Astrocyte (in vitro differentiated cells and primary cell): ENCODE measurements at regions not wholly inside any gene's neighbourhood (a gene's known extent, or its start where the extent isn't known, plus 50 kb on each side); places are given as distances from the start of the nearest gene placed in this dataset.

Source experiments
- DNase-seq: peaks from one replicate; pipeline ENCODE4 v3.0.0-alpha.2; 2010; ENCODE audit warnings: low read depth
- FAIRE-seq: peaks from 2 replicates; lab custom pipeline; 2011; peaks lifted over from hg19 to GRCh38; lab: Jason Lieb, UNC
- H2AFZ ChIP-seq: 2 replicates; pipeline ENCODE4 v1.6.0; 2012; ENCODE audit warnings: low read depth, low read length, inconsistent platforms
- H3K27ac ChIP-seq: 2 replicates; pipeline ENCODE4 v1.5.1; 2011; ENCODE audit warnings: low read depth, low read length, inconsistent platforms
- H3K27me3 ChIP-seq: 2 replicates; pipeline ENCODE4 v1.6.0; 2011; ENCODE audit warnings: low read length, inconsistent platforms; ENCODE audit not compliant: insufficient read depth
- H3K36me3 ChIP-seq: 2 replicates; pipeline ENCODE4 v1.5.1; 2011; ENCODE audit warnings: low read length, inconsistent platforms; ENCODE audit not compliant: insufficient read depth
- H3K4me1 ChIP-seq: 2 replicates; pipeline ENCODE4 v1.5.1; 2011; ENCODE audit warnings: low read length, inconsistent platforms; ENCODE audit not compliant: insufficient read depth
- H3K4me2 ChIP-seq: 2 replicates; pipeline ENCODE4 v1.6.0; 2012; ENCODE audit warnings: low read length, inconsistent platforms
- H3K4me3 ChIP-seq: 2 replicates; pipeline ENCODE4 v1.5.1; 2011; ENCODE audit warnings: low read depth, mild to moderate bottlenecking, low read length, inconsistent platforms; ENCODE audit not compliant: insufficient read depth
- H3K79me2 ChIP-seq: 2 replicates; pipeline ENCODE4 v1.6.0; 2012; ENCODE audit warnings: mild to moderate bottlenecking, low read length, inconsistent platforms; ENCODE audit not compliant: insufficient read depth
- H3K9ac ChIP-seq: 2 replicates; pipeline ENCODE4 v1.6.0; 2012; ENCODE audit warnings: mild to moderate bottlenecking, low read length, inconsistent platforms
- H3K9me3 ChIP-seq: 2 replicates; pipeline ENCODE4 v1.5.1; 2012; ENCODE audit warnings: low read depth, mild to moderate bottlenecking, low read length, inconsistent platforms; ENCODE audit not compliant: insufficient read depth
- H4K20me1 ChIP-seq: 2 replicates; pipeline ENCODE4 v1.6.0; 2012; ENCODE audit warnings: low read length, inconsistent platforms; ENCODE audit not compliant: insufficient read depth
- H3K27ac Mint-ChIP-seq: one replicate; pipeline ENCODE4 v1.8.0; 2021; ENCODE audit warnings: mild to moderate bottlenecking, mixed read lengths; ENCODE audit not compliant: unreplicated experiment
- H3K27me3 Mint-ChIP-seq: one replicate; pipeline ENCODE4 v1.8.0; 2021; ENCODE audit warnings: low read depth, mixed read lengths; ENCODE audit not compliant: unreplicated experiment
- H3K36me3 Mint-ChIP-seq: one replicate; pipeline ENCODE4 v1.8.0; 2021; ENCODE audit warnings: low read depth, mixed read lengths; ENCODE audit not compliant: unreplicated experiment
- H3K4me1 Mint-ChIP-seq: one replicate; pipeline ENCODE4 v1.8.0; 2021; ENCODE audit warnings: low read depth, mixed read lengths; ENCODE audit not compliant: unreplicated experiment
- H3K4me3 Mint-ChIP-seq: one replicate; pipeline ENCODE4 v1.8.0; 2021; ENCODE audit warnings: mild to moderate bottlenecking, moderate library complexity, mixed read lengths; ENCODE audit not compliant: unreplicated experiment
- H3K9me3 Mint-ChIP-seq: one replicate; pipeline ENCODE4 v1.8.0; 2021; ENCODE audit warnings: mild to moderate bottlenecking, mixed read lengths; ENCODE audit not compliant: unreplicated experiment
- EZH2 ChIP-seq: IDR thresholded peaks from 2 replicates; pipeline ENCODE4 v1.6.1; 2012; ENCODE audit warnings: mild to moderate bottlenecking, low read length, inconsistent platforms; ENCODE audit not compliant: insufficient read depth
- TF ChIP-seq, protein P1 (sequence below): IDR thresholded peaks from 2 replicates; pipeline ENCODE4 v1.5.1; 2011; ENCODE audit warnings: low read depth, mild to moderate bottlenecking, inconsistent platforms, low read length, moderate library complexity; ENCODE audit not compliant: insufficient read depth

DNA sequence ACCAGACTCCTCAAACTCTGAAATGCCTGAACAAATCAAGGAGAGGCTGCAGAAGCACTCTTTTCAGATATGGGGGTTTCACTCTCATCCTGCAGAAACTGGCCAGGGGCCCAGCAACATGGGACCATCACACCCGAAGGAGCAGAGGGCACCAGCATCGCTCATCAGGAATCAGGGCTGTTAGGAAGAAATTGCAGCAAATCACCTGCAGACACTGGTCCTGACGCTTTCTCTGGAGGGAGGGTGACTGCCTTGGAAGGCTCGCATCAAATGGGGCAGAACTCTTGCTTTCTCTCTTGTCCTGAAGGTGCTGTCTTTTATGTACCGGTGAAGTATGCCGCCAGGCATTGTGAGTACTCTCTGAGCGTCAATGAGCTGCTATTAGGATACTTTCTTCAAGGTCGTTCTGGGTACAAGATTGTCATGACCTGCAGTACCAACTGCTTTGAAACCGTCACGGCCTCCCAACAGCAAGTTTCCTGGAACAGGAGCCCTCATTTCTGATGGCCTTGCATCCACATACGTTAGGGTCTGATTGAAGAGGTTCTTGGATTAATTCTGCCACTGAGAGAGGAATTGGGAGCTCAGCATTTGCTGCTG, 155.7 kb upstream of the SOX1 start:
- Histone ChIP-seq H3K9ac (no peak overlapping the region), H3K36me3 (no peaks in the 10 kb centered on the region), H3K27ac (no peak overlapping the region), H2AFZ (no peak overlapping the region), H3K4me1 (no peaks in the 10 kb centered on the region), H4K20me1 (no peaks in the 10 kb centered on the region), H3K9me3 (no peaks in the 10 kb centered on the region), H3K27me3 (no peaks in the 10 kb centered on the region), H3K79me2 (no peaks in the 10 kb centered on the region), H3K4me2 (no peak overlapping the region), H3K4me3 (no peak overlapping the region)
- peaks cover 8% of the 10 kb centered on the region for H3K9me3 Mint-ChIP-seq
- TF ChIP-seq, protein P1, sequence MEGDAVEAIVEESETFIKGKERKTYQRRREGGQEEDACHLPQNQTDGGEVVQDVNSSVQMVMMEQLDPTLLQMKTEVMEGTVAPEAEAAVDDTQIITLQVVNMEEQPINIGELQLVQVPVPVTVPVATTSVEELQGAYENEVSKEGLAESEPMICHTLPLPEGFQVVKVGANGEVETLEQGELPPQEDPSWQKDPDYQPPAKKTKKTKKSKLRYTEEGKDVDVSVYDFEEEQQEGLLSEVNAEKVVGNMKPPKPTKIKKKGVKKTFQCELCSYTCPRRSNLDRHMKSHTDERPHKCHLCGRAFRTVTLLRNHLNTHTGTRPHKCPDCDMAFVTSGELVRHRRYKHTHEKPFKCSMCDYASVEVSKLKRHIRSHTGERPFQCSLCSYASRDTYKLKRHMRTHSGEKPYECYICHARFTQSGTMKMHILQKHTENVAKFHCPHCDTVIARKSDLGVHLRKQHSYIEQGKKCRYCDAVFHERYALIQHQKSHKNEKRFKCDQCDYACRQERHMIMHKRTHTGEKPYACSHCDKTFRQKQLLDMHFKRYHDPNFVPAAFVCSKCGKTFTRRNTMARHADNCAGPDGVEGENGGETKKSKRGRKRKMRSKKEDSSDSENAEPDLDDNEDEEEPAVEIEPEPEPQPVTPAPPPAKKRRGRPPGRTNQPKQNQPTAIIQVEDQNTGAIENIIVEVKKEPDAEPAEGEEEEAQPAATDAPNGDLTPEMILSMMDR, result no peak
- TF ChIP-seq EZH2, result no peak
- no peak for DNase-seq
- peaks cover 5% of the 10 kb centered on the region for H3K4me1 Mint-ChIP-seq
- no peak overlapping the region for H3K27ac Mint-ChIP-seq
- H3K36me3 Mint-ChIP-seq, result peaks cover 2% of the 10 kb centered on the region
- no peak for FAIRE-seq
- H3K4me3 Mint-ChIP-seq, result no peak overlapping the region
- H3K27me3 Mint-ChIP-seq, result peaks cover 74% of the 10 kb centered on the region

DNA sequence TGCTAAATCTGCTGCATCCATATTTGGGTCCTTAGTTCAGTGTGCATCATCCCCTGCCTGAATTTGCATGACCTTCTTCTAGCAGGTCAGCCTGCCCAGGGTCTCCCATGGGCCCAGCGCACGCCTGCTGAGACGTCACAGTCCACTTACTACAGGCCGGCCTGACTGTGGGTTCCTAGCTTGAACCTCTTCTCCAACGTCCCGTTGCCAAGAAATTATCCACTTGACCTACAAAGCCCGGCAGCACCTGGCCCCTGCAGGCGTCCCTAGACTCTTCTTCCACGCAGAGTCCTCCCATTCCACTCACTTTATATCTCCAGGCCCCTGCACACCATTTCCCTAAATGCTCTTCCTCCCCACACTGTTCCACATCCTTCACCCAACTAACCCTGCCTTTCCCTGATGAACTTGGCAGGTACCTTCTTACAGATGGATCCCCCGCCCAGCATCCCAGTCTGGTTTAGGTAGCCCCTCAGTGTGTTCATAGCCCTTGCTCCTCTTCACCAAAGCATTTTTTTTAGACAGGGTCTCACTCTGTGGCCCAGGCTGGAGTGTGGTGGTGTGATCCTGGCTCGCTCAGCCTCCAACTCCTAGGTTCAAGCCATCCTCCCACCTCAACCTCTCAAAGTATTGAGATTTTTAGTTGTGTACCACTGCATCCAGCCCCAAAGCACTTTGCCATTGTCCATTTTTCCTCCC, 155.0 kb upstream of the SOX1 start:
- no peaks in the 10 kb centered on the region for H4K20me1 ChIP-seq
- Mint-ChIP-seq H3K36me3 (peaks cover 2% of the 10 kb centered on the region), H3K27ac (no peak overlapping the region), H3K27me3 (peaks cover 75% of the 10 kb centered on the region), H3K4me3 (no peak overlapping the region), H3K9me3 (peaks cover 7% of the 10 kb centered on the region), H3K4me1 (peaks cover 5% of the 10 kb centered on the region)
- H3K9me3 ChIP-seq, result no peaks in the 10 kb centered on the region
- no peak overlapping the region for H3K4me2 ChIP-seq
- no peaks in the 10 kb centered on the region for H3K27me3 ChIP-seq
- FAIRE-seq (no peak), DNase-seq (no peak)
- no peaks in the 10 kb centered on the region for H3K4me1 ChIP-seq
- H3K79me2 ChIP-seq, result no peaks in the 10 kb centered on the region
- H3K36me3 ChIP-seq, result no peaks in the 10 kb centered on the region
- H3K27ac ChIP-seq, result no peak overlapping the region
- H2AFZ ChIP-seq, result no peak overlapping the region
- H3K4me3 ChIP-seq, result no peak overlapping the region
- H3K9ac ChIP-seq, result no peak overlapping the region
- TF ChIP-seq EZH2, result no peak
- TF ChIP-seq, protein P1, result no peak

DNA sequence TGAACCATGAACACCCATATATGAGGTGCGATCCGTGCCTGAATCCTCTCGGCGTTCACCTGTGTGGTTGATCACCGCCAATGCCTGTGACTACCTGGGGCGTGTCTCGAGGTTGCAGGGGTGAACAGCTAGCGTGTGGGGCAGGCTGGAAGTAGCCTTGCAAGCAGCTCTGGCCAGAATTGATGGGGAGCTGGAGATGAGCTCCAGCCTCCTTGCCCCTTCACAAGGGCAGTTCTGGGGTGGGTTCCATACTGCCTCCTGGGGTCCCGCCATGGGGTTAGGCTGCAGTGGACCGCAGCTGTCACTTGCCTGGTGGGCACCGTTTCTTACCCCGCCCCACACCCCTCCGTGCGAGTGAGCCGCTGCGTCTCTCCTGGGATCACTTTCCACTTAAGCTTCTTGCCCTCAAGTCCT, 154.5 kb upstream of the SOX1 start:
- FAIRE-seq, result no peak
- H3K27ac ChIP-seq, result no peak overlapping the region
- H3K36me3 ChIP-seq, result no peaks in the 10 kb centered on the region
- no peaks in the 10 kb centered on the region for H3K4me1 ChIP-seq
- no peak overlapping the region for H3K4me3 Mint-ChIP-seq
- no peak overlapping the region for H3K4me2 ChIP-seq
- peaks cover 7% of the 10 kb centered on the region for H3K9me3 Mint-ChIP-seq
- no peak for DNase-seq
- no peaks in the 10 kb centered on the region for H3K79me2 ChIP-seq
- H3K9ac ChIP-seq, result no peak overlapping the region
- peaks cover 74% of the 10 kb centered on the region for H3K27me3 Mint-ChIP-seq
- no peaks in the 10 kb centered on the region for H4K20me1 ChIP-seq
- H3K4me1 Mint-ChIP-seq, result peaks cover 5% of the 10 kb centered on the region
- no peak overlapping the region for H2AFZ ChIP-seq
- no peaks in the 10 kb centered on the region for H3K9me3 ChIP-seq
- no peak overlapping the region for H3K27ac Mint-ChIP-seq
- peaks cover 2% of the 10 kb centered on the region for H3K36me3 Mint-ChIP-seq
- H3K4me3 ChIP-seq, result no peak overlapping the region
- H3K27me3 ChIP-seq, result no peaks in the 10 kb centered on the region
- no peak for TF ChIP-seq EZH2
- TF ChIP-seq, protein P1, result no peak
